Uterus (tissue), 3 donors: ENCODE measurements at regions not wholly inside any gene's neighbourhood (a gene's known extent, or its start where the extent isn't known, plus 50 kb on each side); places are given as distances from the start of the nearest gene placed in this dataset.

Source experiments
- DNase-seq, 2 donors: peaks; one replicate each; pipeline ENCODE4 v3.0.0-alpha.2; 2019 to 2020
- H3K27ac ChIP-seq, 2 donors: fragments of 200-600 bp; sonication (generic); 1 replicate in 1 of 2; 2 replicates in 1 of 2; pipeline ENCODE4 v1.5.1; 2016 to 2018
- H3K27me3 ChIP-seq, 2 donors: fragments of 200-600 bp; sonication (generic); one replicate each; pipeline ENCODE4 v1.5.1; 2018 to 2019; ENCODE audit warnings: control low read depth in 1 of 2
- H3K36me3 ChIP-seq, 2 donors: fragments of 200-600 bp; sonication (generic); one replicate each; pipeline ENCODE4 v1.5.1; 2019; ENCODE audit warnings: control low read depth in 1 of 2
- H3K4me1 ChIP-seq, 2 donors: fragments of 200-600 bp; sonication (generic); one replicate each; pipeline ENCODE4 v1.5.1; 2018 to 2019; ENCODE audit warnings: control low read depth in 1 of 2
- H3K4me3 ChIP-seq, 2 donors: fragments of 200-600 bp; sonication (generic); 1 replicate in 1 of 2; 2 replicates in 1 of 2; pipeline ENCODE4 v1.5.1; 2018 to 2019; ENCODE audit warnings: mild to moderate bottlenecking in 1 of 2
- H3K9me3 ChIP-seq, 2 donors: fragments of 200-600 bp; sonication (generic); one replicate each; pipeline ENCODE4 v1.5.1; 2019; ENCODE audit warnings: control low read depth in 1 of 2
- CTCF ChIP-seq, 4 experiments: fragments of 200-600 bp in 2 of 4; fragments of 450-650 bp in 2 of 4; sonication (generic) in 2 of 4; IDR thresholded peaks; one replicate each; pipeline ENCODE4 v1.5.1; 2016 to 2019; ENCODE audit warnings: antibody characterized with exemption in 4 of 4, mild to moderate bottlenecking in 2 of 4, moderate library complexity in 1 of 4
- POLR2A ChIP-seq, 2 donors: fragments of 450-650 bp; IDR thresholded peaks; one replicate each; pipeline ENCODE4 v1.6.1; 2016; ENCODE audit warnings: antibody characterized with exemption in 2 of 2, mild to moderate bottlenecking in 1 of 2, moderate library complexity in 1 of 2
- intact Hi-C: fragments of 100-400 bp; cut with DNase I; formaldehyde crosslinking; loops from one replicate; pipeline ENCODE4 v1.15.1; 2023; ENCODE audit warnings: low total_unique reads
- donor health status: DM: yes; HTN: yes; CAD: no.

GRCh38 chr5:100664140-100664539, 129.0 kb downstream of the FAM174A start:
- no peak for DNase-seq
- intact Hi-C loops: no loop called here
- Histone ChIP-seq H3K9me3 (no peaks in the 10 kb centered on the region), H3K36me3 (no peaks in the 10 kb centered on the region), H3K27ac (no peak overlapping the region), H3K27me3 (no peaks in the 10 kb centered on the region), H3K4me3 (no peak overlapping the region), H3K4me1 (no peaks in the 10 kb centered on the region)
- TF ChIP-seq CTCF (IDR thresholded peaks at IDR 0.05) (no peak), POLR2A (IDR thresholded peaks at IDR 0.05) (no peak)

GRCh38 chr5:100667161-100667630, 132.0 kb downstream of the FAM174A start:
- Histone ChIP-seq H3K4me3 (no peak overlapping the region), H3K4me1 (no peaks in the 10 kb centered on the region), H3K27me3 (no peaks in the 10 kb centered on the region), H3K27ac (no peak overlapping the region), H3K36me3 (no peaks in the 10 kb centered on the region), H3K9me3 (no peaks in the 10 kb centered on the region)
- intact Hi-C loops: no loop called here
- TF ChIP-seq CTCF (IDR thresholded peaks at IDR 0.05) (no peak), POLR2A (IDR thresholded peaks at IDR 0.05) (no peak)
- no peak for DNase-seq

- no peak for DNase-seq
- Histone ChIP-seq H3K36me3 (no peaks in the 10 kb centered on the region), H3K27me3 (no peaks in the 10 kb centered on the region), H3K4me1 (no peaks in the 10 kb centered on the region), H3K27ac (no peak overlapping the region), H3K4me3 (no peak overlapping the region), H3K9me3 (no peaks in the 10 kb centered on the region)
- intact Hi-C loops: no loop called here
- TF ChIP-seq POLR2A (IDR thresholded peaks at IDR 0.05) (no peak), CTCF (IDR thresholded peaks at IDR 0.05) (no peak)
These were observed 133.3 kb downstream of the FAM174A start for GRCh38 chr5:100668511-100668910.

GRCh38 chr5:100676817-100677631, 141.8 kb downstream of the FAM174A start:
- Histone ChIP-seq H3K4me1 (no peaks in the 10 kb centered on the region), H3K4me3 (no peak overlapping the region), H3K36me3 (no peaks in the 10 kb centered on the region), H3K9me3 (no peaks in the 10 kb centered on the region), H3K27ac (no peak overlapping the region), H3K27me3 (no peaks in the 10 kb centered on the region)
- no peak for DNase-seq
- TF ChIP-seq CTCF (IDR thresholded peaks at IDR 0.05) (no peak), POLR2A (IDR thresholded peaks at IDR 0.05) (no peak)
- intact Hi-C loops: no loop called here

GRCh38 chr5:100682625-100683024, 147.5 kb downstream of the FAM174A start:
- intact Hi-C loops: no loop called here
- H3K27ac ChIP-seq: no peak overlapping the region
- DNase-seq: no peak

More at GRCh38 chr5:100682625-100683024, 147.5 kb downstream of the FAM174A start:
- Histone ChIP-seq H3K27me3 (no peaks in the 10 kb centered on the region), H3K9me3 (peaks cover 0 to 10% of the 10 kb centered on the region in 2 donors), H3K4me1 (no peaks in the 10 kb centered on the region), H3K36me3 (no peaks in the 10 kb centered on the region), H3K4me3 (no peak overlapping the region)
- TF ChIP-seq POLR2A (IDR thresholded peaks at IDR 0.05) (no peak), CTCF (IDR thresholded peaks at IDR 0.05) (no peak)
